IMR-90 (cell line): ENCODE measurements at regions not wholly inside any gene's neighbourhood (a gene's known extent, or its start where the extent isn't known, plus 50 kb on each side); places are given as distances from the start of the nearest gene placed in this dataset.

Experiments
- ATAC-seq: fragments of 200-7000 bp; cut with Tn5 transposase; 2 replicates; pipeline ENCODE4 v1.9.1; 2020; ENCODE audit warnings: low read depth, mild to moderate bottlenecking, moderate library complexity
- BruUV-seq: library from RNA; stranded (reverse); fragments of 400-500 nt; replicated peaks from 2 replicates; lab custom pipeline; 2021; lab: Mats Ljungman, UMichigan
- CTCF ChIA-PET: fragments of 300-600 bp; formaldehyde crosslinking; extraction: SDS; loops from one replicate; lab custom pipeline; 2021; ENCODE audit warnings: antibody characterized with exemption; lab: Yijun Ruan, JAX
- POLR2A ChIA-PET: fragments of 300-600 bp; sonication (Branson Sonifier 250); formaldehyde crosslinking; loops from one replicate; lab custom pipeline; 2022; ENCODE audit warnings: antibody characterized with exemption; ENCODE audit not compliant: unreplicated experiment; lab: Charles Lee
- DNase-seq: peaks from one replicate; pipeline ENCODE4 v3.0.0; 2013
- H2AFZ ChIP-seq: replicated peaks from 2 replicates; pipeline ENCODE3; 2013; ENCODE audit warnings: low read length, mild to moderate bottlenecking; ENCODE audit not compliant: poor library complexity
- H2AK5ac ChIP-seq: 2 replicates; pipeline ENCODE4 v1.6.1; 2013; ENCODE audit warnings: low read depth, low read length, inconsistent platforms
- H2AK9ac ChIP-seq: replicated peaks from 2 replicates; pipeline ENCODE3; 2013; ENCODE audit warnings: mild to moderate bottlenecking, low read depth, low read length, moderate library complexity; ENCODE audit not compliant: poor library complexity
- H2BK120ac ChIP-seq: 2 replicates; pipeline ENCODE4 v1.6.1; 2013; ENCODE audit warnings: low read depth, low read length, inconsistent platforms
- H2BK15ac ChIP-seq: 3 replicates; pipeline ENCODE4 v1.6.1; 2013; ENCODE audit warnings: low read depth, low read length, inconsistent platforms
- H2BK20ac ChIP-seq: 2 replicates; pipeline ENCODE4 v1.6.1; 2013; ENCODE audit warnings: low read depth, mild to moderate bottlenecking, inconsistent platforms, low read length, moderate library complexity
- H2BK5ac ChIP-seq: 2 replicates; pipeline ENCODE4 v1.6.1; 2013; ENCODE audit warnings: mild to moderate bottlenecking, low read depth, low read length, inconsistent platforms; ENCODE audit not compliant: poor library complexity, severe bottlenecking
- H3K14ac ChIP-seq: replicated peaks from 2 replicates; pipeline ENCODE4 v1.6.1; 2013; ENCODE audit warnings: low read depth, low read length, inconsistent platforms
- H3K18ac ChIP-seq: 2 replicates; pipeline ENCODE4 v1.6.1; 2013; ENCODE audit warnings: low read depth, low read length, control low read depth
- H3K23ac ChIP-seq: 2 replicates; pipeline ENCODE4 v1.6.1; 2013; ENCODE audit warnings: low read depth, low read length, inconsistent platforms
- H3K27ac ChIP-seq: 2 replicates; pipeline ENCODE4 v1.5.1; 2013; ENCODE audit warnings: mild to moderate bottlenecking, control low read depth, low read length; ENCODE audit not compliant: insufficient read depth
- H3K27me3 ChIP-seq: 2 replicates; pipeline ENCODE4 v1.6.1; 2013; ENCODE audit warnings: low read length; ENCODE audit not compliant: control insufficient read depth, insufficient read depth
- H3K36me3 ChIP-seq: 2 replicates; pipeline ENCODE4 v1.6.1; 2013; ENCODE audit warnings: low read length, mixed read lengths; ENCODE audit not compliant: control insufficient read depth, insufficient read depth
- H3K4ac ChIP-seq: 2 replicates; pipeline ENCODE4 v1.6.1; 2013; ENCODE audit warnings: low read depth, low read length, inconsistent platforms
- H3K4me1 ChIP-seq: 2 replicates; pipeline ENCODE4 v1.6.1; 2013; ENCODE audit warnings: low read length, mixed read lengths; ENCODE audit not compliant: control insufficient read depth, insufficient read depth
- H3K4me2 ChIP-seq: 2 replicates; pipeline ENCODE4 v1.6.1; 2013; ENCODE audit warnings: low read depth, mild to moderate bottlenecking, control low read depth, low read length, moderate library complexity
- H3K4me3 ChIP-seq: 2 replicates; pipeline ENCODE4 v1.5.1; 2013; ENCODE audit warnings: low read depth, mild to moderate bottlenecking, control low read depth, low read length, moderate library complexity; ENCODE audit not compliant: insufficient read depth
- H3K56ac ChIP-seq: 2 replicates; pipeline ENCODE4 v1.6.1; 2013; ENCODE audit warnings: low read length, inconsistent platforms; ENCODE audit not compliant: insufficient read depth; ENCODE audit errors: extremely low read depth
- H3K79me1 ChIP-seq, 2 experiments: 2 replicates each; pipeline ENCODE4 v1.6.1; 2013; ENCODE audit warnings: low read length in 2 of 2, inconsistent platforms in 1 of 2, low read depth in 1 of 2
- H3K9ac ChIP-seq: 2 replicates; pipeline ENCODE4 v1.6.1; 2013; ENCODE audit warnings: low read depth, low read length, control low read depth
- H3K9me1 ChIP-seq: 2 replicates; pipeline ENCODE4 v1.6.1; 2013; ENCODE audit warnings: low read length, inconsistent platforms; ENCODE audit not compliant: insufficient read depth
- H3K9me3 ChIP-seq: 2 replicates; pipeline ENCODE4 v1.6.1; 2013; ENCODE audit warnings: low read length; ENCODE audit not compliant: control insufficient read depth, insufficient read depth
- H4K20me1 ChIP-seq: 2 replicates; pipeline ENCODE4 v1.6.1; 2013; ENCODE audit warnings: low read length, inconsistent platforms; ENCODE audit not compliant: insufficient read depth
- H4K5ac ChIP-seq: 2 replicates; pipeline ENCODE4 v1.6.1; 2013; ENCODE audit warnings: mild to moderate bottlenecking, low read depth, low read length, control low read depth
- H4K8ac ChIP-seq, 2 experiments: 2 replicates each; pipeline ENCODE4 v1.6.1; 2013; ENCODE audit warnings: low read depth in 2 of 2, low read length in 2 of 2, control low read depth in 1 of 2, inconsistent platforms in 1 of 2
- H4K91ac ChIP-seq: 2 replicates; pipeline ENCODE4 v1.6.1; 2013; ENCODE audit warnings: low read depth, low read length, inconsistent platforms; ENCODE audit not compliant: insufficient read depth
- MAFK ChIP-seq: IDR thresholded peaks from 2 replicates; pipeline ENCODE4 v1.6.1; 2012; ENCODE audit warnings: low read depth, low read length, improper control_type of control experiment
- NFE2L2 ChIP-seq: fragments of 150-350 bp; IDR thresholded peaks from 2 replicates; pipeline ENCODE4 v1.6.1; 2016; ENCODE audit warnings: low read depth, mild to moderate bottlenecking, low read length
- WGBS, 2 experiments: methylation state at CpG; one replicate each; pipeline versions ENCODE4 v1.1.5 to v1.1.7; 2013; ENCODE audit warnings: missing lambda C conversion rate in 2 of 2; ENCODE audit not compliant: insufficient read length in 1 of 2; ENCODE audit errors: extremely low coverage in 2 of 2; 5-methylcytosine and 5-hydroxymethylcytosine counted together
- dilution Hi-C: fragments of 300-500 bp; cut with HindIII; formaldehyde crosslinking; loops from one replicate; pipeline ENCODE4 v1.14.3; 2018; ENCODE audit warnings: low sequenced_read_pairs; ENCODE audit not compliant: unreplicated experiment
- in situ Hi-C: fragments of 300-500 bp; cut with MboI; formaldehyde crosslinking; loops from 3 replicates; pipeline ENCODE4 v1.14.3; 2019; ENCODE audit warnings: low sequenced_read_pairs, inconsistent platforms, mixed read lengths
- intact Hi-C: fragments of 100-400 bp; cut with micrococcal nuclease; formaldehyde crosslinking; loops from 2 replicates; pipeline ENCODE4 v1.10.0; 2022

DNA sequence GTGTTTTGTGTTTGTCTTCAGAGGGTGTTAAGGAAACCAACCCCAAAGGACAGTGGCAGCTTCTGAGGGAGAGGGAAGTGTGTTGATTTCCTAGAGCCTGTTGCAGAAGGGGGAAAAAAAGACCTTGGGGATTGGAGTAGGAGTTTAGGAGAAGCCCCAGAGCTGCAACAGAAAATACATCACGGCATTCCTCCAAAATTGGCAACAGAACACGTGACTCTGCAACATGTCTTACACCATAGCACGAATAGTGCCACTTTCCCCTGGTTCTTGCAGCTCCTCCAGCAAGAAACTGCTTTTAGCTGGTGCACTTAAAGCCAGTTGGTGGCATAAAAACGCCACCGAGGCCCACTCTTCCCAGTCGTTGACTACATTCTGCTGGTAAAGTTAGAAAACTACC, 473.0 kb downstream of the CD83 start:
- no TSS peak for BruUV-seq
- WGBS, 2 experiments = 28% methylated on average over 3 of the region's 6 CpGs; no CpG with 5 or more reads in 1 of the 2 experiments
- in situ Hi-C loops = no loop called here
- Histone ChIP-seq H3K4me2 (no peak overlapping the region), H3K23ac (no peak overlapping the region), H3K27ac (no peak overlapping the region), H3K9ac (no peak overlapping the region), H3K27me3 (peaks cover 8% of the 10 kb centered on the region), H3K9me3 (no peaks in the 10 kb centered on the region), H2AK5ac (no peak overlapping the region), H2BK20ac (no peak overlapping the region), H2AFZ (no peak overlapping the region), H2BK120ac (no peak overlapping the region), H3K79me1 (no peaks in the 10 kb centered on the region), H3K4me3 (no peak overlapping the region), H4K8ac (no peak overlapping the region), H4K5ac (no peak overlapping the region), H3K4me1 (no peaks in the 10 kb centered on the region), H3K9me1 (no peaks in the 10 kb centered on the region), H4K20me1 (no peaks in the 10 kb centered on the region), H2BK15ac (no peak overlapping the region), H3K4ac (no peak overlapping the region), H3K56ac (no peak overlapping the region), H2AK9ac (no peak overlapping the region), H3K14ac (no peak overlapping the region), H3K36me3 (no peaks in the 10 kb centered on the region), H3K18ac (no peak overlapping the region), H4K91ac (no peak overlapping the region), H2BK5ac (no peak overlapping the region)
- TF ChIP-seq MAFK = no peak
- TF ChIP-seq NFE2L2 = no peak
- intact Hi-C loops = no loop called here
- DNase-seq = no peak
- ChIA-PET CTCF (no interaction called here), POLR2A (no interaction called here)
- dilution Hi-C loops = no loop called here
- no peak for ATAC-seq
